ENCODE measurements at regions not wholly inside any gene's neighbourhood (a gene's known extent, or its start where the extent isn't known, plus 50 kb on each side); places are given as distances from the start of the nearest gene placed in this dataset.

GRCh38 chr18:28331551-28331950, 154.6 kb upstream of the CDH2 start:
- TF ChIP-seq EZH2 (IDR thresholded peaks at IDR 0.05; ENCODE audit: borderline replicate concordance, insufficient read depth, low read depth, low read length, poor library complexity, severe bottlenecking) (no peak), CTCF (IDR thresholded peaks at IDR 0.05) (no peak)

Measured in B cell (primary cell).